HepG2 (cell line): ENCODE measurements at regions not wholly inside any gene's neighbourhood (a gene's known extent, or its start where the extent isn't known, plus 50 kb on each side); places are given as distances from the start of the nearest gene placed in this dataset.

Source experiments
- ATAC-seq: fragments of 200-7000 bp; cut with Tn5 transposase; 3 replicates; pipeline ENCODE4 v1.9.1; 2020; ENCODE audit warnings: mild to moderate bottlenecking, moderate library complexity
- BruUV-seq: library from RNA; stranded (reverse); fragments of 400-500 nt; replicated peaks from 2 replicates; lab custom pipeline; 2021; lab: Mats Ljungman, UMichigan
- CTCF ChIA-PET: fragments of 300-600 bp; formaldehyde crosslinking; extraction: SDS; loops from one replicate; lab custom pipeline; 2021; ENCODE audit warnings: low total read pairs, inconsistent platforms, low intra/inter-chr PET ratio; lab: Yijun Ruan, JAX
- POLR2A ChIA-PET: fragments of 350-600 bp; sonication (Branson Sonifier 250); formaldehyde crosslinking; loops from one replicate; lab custom pipeline; 2020; ENCODE audit warnings: antibody characterized with exemption, inconsistent platforms; lab: Yijun Ruan, JAX
- DNase-seq: peaks from one replicate; pipeline ENCODE4 v3.0.0-alpha.2; 2015; ENCODE audit warnings: low spot score
- FAIRE-seq: peaks from 3 replicates; lab custom pipeline; 2011; peaks lifted over from hg19 to GRCh38; lab: Jason Lieb, UNC
- H2AFZ ChIP-seq: one replicate; pipeline ENCODE4 v1.6.1; 2011; ENCODE audit warnings: low read length, inconsistent platforms
- H3K27ac ChIP-seq: fragments of 300-600 bp; 3 replicates; pipeline ENCODE4 v1.8.0; 2011; ENCODE audit warnings: mixed run types, mild to moderate bottlenecking, mixed read lengths, low read length, inconsistent platforms; ENCODE audit not compliant: insufficient read depth; ENCODE audit errors: extremely low read length
- H3K27me3 ChIP-seq, 2 experiments: fragments of 200-600 bp in 1 of 2; 2 replicates in 1 of 2; 3 replicates in 1 of 2; pipeline versions ENCODE4 v1.6.0 to v1.8.0; 2011; ENCODE audit warnings: low read length in 2 of 2, mild to moderate bottlenecking in 2 of 2, moderate library complexity in 2 of 2, inconsistent platforms in 1 of 2; ENCODE audit not compliant: insufficient read depth in 2 of 2, control insufficient read depth in 1 of 2
- H3K36me3 ChIP-seq, 2 experiments: fragments of 200-600 bp in 1 of 2; replicated peaks in 1 of 2; 2 replicates in 1 of 2; 3 replicates in 1 of 2; pipeline versions ENCODE4 v1.5.1 to v1.8.0; 2011; ENCODE audit warnings: low read length in 2 of 2, inconsistent platforms in 1 of 2; ENCODE audit not compliant: insufficient read depth in 2 of 2, control insufficient read depth in 1 of 2
- H3K4me1 ChIP-seq: 2 replicates; pipeline ENCODE4 v1.5.1; 2012; ENCODE audit warnings: low read length, inconsistent platforms; ENCODE audit not compliant: insufficient read depth
- H3K4me2 ChIP-seq: 2 replicates; pipeline ENCODE4 v1.6.0; 2011; ENCODE audit warnings: low read depth, low read length, inconsistent platforms
- H3K4me3 ChIP-seq, 3 experiments: fragments of 200-600 bp in 1 of 3; sonication (generic), shearing (Covaris generic) in 1 of 3; replicated peaks in 1 of 3; 2 replicates each; pipeline ENCODE4 v1.5.1; 2011 to 2016; ENCODE audit warnings: low read length in 3 of 3, inconsistent platforms in 2 of 3, low read depth in 2 of 3, mild to moderate bottlenecking in 2 of 3, control low read depth in 1 of 3, mixed read lengths in 1 of 3; ENCODE audit not compliant: insufficient read depth in 1 of 3
- H3K79me2 ChIP-seq: one replicate; pipeline ENCODE4 v1.6.1; 2011; ENCODE audit warnings: low read length, inconsistent platforms; ENCODE audit not compliant: insufficient read depth
- H3K9ac ChIP-seq: 2 replicates; pipeline ENCODE4 v1.6.0; 2011; ENCODE audit warnings: mild to moderate bottlenecking, low read depth, low read length, inconsistent platforms; ENCODE audit not compliant: insufficient read depth
- H3K9me3 ChIP-seq: 2 replicates; pipeline ENCODE4 v1.5.1; 2012; ENCODE audit warnings: mild to moderate bottlenecking, low read length
- H4K20me1 ChIP-seq: 2 replicates; pipeline ENCODE4 v1.6.0; 2011; ENCODE audit warnings: inconsistent platforms, mild to moderate bottlenecking, low read length, moderate library complexity; ENCODE audit not compliant: insufficient read depth
- ELF1 ChIP-seq: sonication (generic); formaldehyde crosslinking; IDR thresholded peaks from 2 replicates; pipeline ENCODE4 v1.4.0; 2020; ENCODE audit warnings: missing genetic modification reagents
- FOSL1 ChIP-seq: sonication (generic); formaldehyde crosslinking; IDR thresholded peaks from 2 replicates; pipeline ENCODE4 v1.9.0; 2021; ENCODE audit warnings: missing genetic modification reagents, borderline replicate concordance
- HCFC1 ChIP-seq: fragments of 150-350 bp; IDR thresholded peaks from 2 replicates; pipeline ENCODE4 v1.6.1; 2014; ENCODE audit warnings: low read depth, low read length
- JUND ChIP-seq: sonication (generic); formaldehyde crosslinking; IDR thresholded peaks from 2 replicates; pipeline ENCODE4 v1.8.0; 2022; ENCODE audit warnings: mild to moderate bottlenecking, missing genetic modification reagents
- NFYC ChIP-seq: IDR thresholded peaks from 2 replicates; pipeline ENCODE4 v1.6.1; 2016; ENCODE audit warnings: missing genetic modification reagents, missing compliant biosample characterization
- ZNF235 ChIP-seq: sonication (generic); formaldehyde crosslinking; IDR thresholded peaks from 2 replicates; pipeline ENCODE4 v1.8.1; 2023; ENCODE audit warnings: mild to moderate bottlenecking, missing genetic modification reagents, borderline replicate concordance
- ZNF34 ChIP-seq: sonication (generic); formaldehyde crosslinking; IDR thresholded peaks from 2 replicates; pipeline ENCODE4 v1.4.0; 2020; ENCODE audit warnings: mild to moderate bottlenecking, missing genetic modification reagents, borderline replicate concordance
- WGBS: methylation state at CpG from one replicate; pipeline ENCODE4 v1.1.6; 2017; ENCODE audit warnings: low lambda C conversion rate; 5-methylcytosine and 5-hydroxymethylcytosine counted together
- in situ Hi-C: cut with HindIII; loops from 2 replicates; pipeline ENCODE4 v1.10.0; 2017; ENCODE audit warnings: low pct_unique_long_range_greater_than_20kb; ENCODE audit not compliant: extremely low pct_ligation_motif_present
- intact Hi-C: fragments of 100-400 bp; cut with micrococcal nuclease; formaldehyde crosslinking; loops from one replicate; pipeline ENCODE4 v1.10.0; 2022; ENCODE audit not compliant: unreplicated experiment
- TF ChIP-seq, protein P1 (sequence below): sonication (generic); formaldehyde crosslinking; IDR thresholded peaks from 2 replicates; pipeline ENCODE4 v1.4.0; 2020; ENCODE audit warnings: missing genetic modification reagents, mild to moderate bottlenecking, borderline replicate concordance
- TF ChIP-seq, protein P2 (sequence below): sonication (generic); formaldehyde crosslinking; IDR thresholded peaks from 2 replicates; pipeline ENCODE4 v1.5.1; 2020; ENCODE audit warnings: mild to moderate bottlenecking, missing genetic modification reagents, borderline replicate concordance

DNA sequence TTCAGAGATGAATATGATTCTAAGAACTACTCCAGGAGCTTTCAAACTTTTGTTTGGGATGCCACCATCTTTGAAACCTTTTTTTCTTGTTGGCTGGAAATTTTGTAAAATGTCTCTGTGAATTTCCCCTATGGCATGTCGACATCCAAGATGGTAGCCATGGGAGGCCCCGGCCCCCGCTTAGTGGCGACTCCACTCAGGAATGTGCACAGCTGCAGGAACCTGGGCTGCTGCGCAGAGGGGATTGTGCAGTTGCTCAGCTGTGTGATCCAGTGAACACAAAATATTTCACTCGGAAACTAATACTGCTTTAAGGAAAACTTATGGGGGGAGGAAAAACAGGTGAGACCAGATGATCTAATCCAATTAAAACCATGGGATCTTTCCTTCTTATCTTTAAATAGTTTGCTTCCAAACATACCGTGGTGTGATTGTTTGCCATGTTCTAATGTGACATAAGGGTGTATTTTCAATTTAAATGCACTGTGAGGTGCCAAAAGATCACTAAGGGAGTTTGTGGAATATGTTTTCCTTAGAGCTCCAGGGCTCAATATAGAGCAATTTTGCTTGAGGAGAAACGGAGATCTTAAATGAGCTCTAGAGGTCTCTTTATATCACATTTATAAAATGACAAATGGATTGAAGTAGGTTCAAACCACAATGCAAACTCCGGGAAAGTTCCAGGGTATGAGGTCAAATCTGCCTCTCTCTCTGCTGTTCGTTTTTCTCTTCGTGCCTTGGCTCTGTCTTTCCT, 497.7 kb downstream of the FGF9 start:
- 46% methylated on average over 11 of the region's 11 CpGs for WGBS
- POLR2A ChIA-PET, result no interaction called here
- no peak overlapping the region for H3K9ac ChIP-seq
- no peak overlapping the region for H3K4me2 ChIP-seq
- no peak for DNase-seq
- no peaks in the 10 kb centered on the region for H4K20me1 ChIP-seq
- H2AFZ ChIP-seq, result no peak overlapping the region
- ATAC-seq, result no peak
- no peaks in the 10 kb centered on the region for H3K27me3 ChIP-seq
- no TSS peak for BruUV-seq
- intact Hi-C loops, result no loop called here
- H3K9me3 ChIP-seq, result no peaks in the 10 kb centered on the region
- no peaks in the 10 kb centered on the region for H3K4me1 ChIP-seq
- no peak for FAIRE-seq
- no peak overlapping the region for H3K27ac ChIP-seq
- TF ChIP-seq, protein P1, sequence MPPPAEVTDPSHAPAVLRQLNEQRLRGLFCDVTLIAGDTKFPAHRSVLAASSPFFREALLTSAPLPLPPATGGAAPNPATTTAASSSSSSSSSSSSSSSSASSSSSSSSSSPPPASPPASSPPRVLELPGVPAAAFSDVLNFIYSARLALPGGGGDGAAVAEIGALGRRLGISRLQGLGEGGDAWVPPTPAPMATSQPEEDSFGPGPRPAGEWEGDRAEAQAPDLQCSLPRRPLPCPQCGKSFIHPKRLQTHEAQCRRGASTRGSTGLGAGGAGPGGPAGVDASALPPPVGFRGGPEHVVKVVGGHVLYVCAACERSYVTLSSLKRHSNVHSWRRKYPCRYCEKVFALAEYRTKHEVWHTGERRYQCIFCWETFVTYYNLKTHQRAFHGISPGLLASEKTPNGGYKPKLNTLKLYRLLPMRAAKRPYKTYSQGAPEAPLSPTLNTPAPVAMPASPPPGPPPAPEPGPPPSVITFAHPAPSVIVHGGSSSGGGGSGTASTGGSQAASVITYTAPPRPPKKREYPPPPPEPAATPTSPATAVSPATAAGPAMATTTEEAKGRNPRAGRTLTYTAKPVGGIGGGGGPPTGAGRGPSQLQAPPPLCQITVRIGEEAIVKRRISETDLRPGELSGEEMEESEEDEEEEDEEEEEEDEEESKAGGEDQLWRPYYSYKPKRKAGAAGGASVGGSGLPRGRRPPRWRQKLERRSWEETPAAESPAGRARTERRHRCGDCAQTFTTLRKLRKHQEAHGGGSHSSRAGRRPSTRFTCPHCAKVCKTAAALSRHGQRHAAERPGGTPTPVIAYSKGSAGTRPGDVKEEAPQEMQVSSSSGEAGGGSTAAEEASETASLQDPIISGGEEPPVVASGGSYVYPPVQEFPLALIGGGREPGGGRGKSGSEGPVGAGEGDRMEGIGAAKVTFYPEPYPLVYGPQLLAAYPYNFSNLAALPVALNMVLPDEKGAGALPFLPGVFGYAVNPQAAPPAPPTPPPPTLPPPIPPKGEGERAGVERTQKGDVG (CRISPR knock-in tag), result no peak
- TF ChIP-seq FOSL1 (no peak), JUND (no peak), HCFC1 (no peak), ZNF235 (no peak), NFYC (no peak), ELF1 (CRISPR knock-in tag) (no peak), ZNF34 (CRISPR knock-in tag) (no peak)
- TF ChIP-seq, protein P2, sequence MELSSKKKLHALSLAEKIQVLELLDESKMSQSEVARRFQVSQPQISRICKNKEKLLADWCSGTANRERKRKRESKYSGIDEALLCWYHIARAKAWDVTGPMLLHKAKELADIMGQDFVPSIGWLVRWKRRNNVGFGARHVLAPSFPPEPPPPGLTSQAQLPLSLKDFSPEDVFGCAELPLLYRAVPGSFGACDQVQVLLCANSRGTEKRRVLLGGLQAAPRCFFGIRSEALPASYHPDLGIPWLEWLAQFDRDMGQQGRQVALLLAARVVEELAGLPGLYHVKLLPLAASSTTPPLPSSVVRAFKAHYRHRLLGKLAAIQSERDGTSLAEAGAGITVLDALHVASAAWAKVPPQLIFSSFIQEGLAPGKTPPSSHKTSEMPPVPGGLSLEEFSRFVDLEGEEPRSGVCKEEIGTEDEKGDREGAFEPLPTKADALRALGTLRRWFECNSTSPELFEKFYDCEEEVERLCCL (CRISPR knock-in tag), result no peak
- TF ChIP-seq, all 625 proteins: peak for 0
- Histone ChIP-seq H3K79me2 (no peaks in the 10 kb centered on the region), H3K36me3 (no peaks in the 10 kb centered on the region), H3K4me3 (no peak overlapping the region)
- in situ Hi-C loops, result no loop called here
- CTCF ChIA-PET, result no interaction called here
